OCI-LY7 (cell line): ENCODE measurements at regions not wholly inside any gene's neighbourhood (a gene's known extent, or its start where the extent isn't known, plus 50 kb on each side); places are given as distances from the start of the nearest gene placed in this dataset.

Source experiments
- BruUV-seq: library from RNA; stranded (reverse); fragments of 400-500 nt; replicated peaks from 2 replicates; lab custom pipeline; 2021; lab: Mats Ljungman, UMichigan
- CTCF ChIA-PET: fragments of 300-600 bp; sonication (Branson Sonifier 250); formaldehyde crosslinking; loops from one replicate; lab custom pipeline; 2022; ENCODE audit warnings: antibody characterized with exemption; ENCODE audit not compliant: unreplicated experiment; lab: Charles Lee
- POLR2A ChIA-PET: fragments of 300-600 bp; sonication (Branson Sonifier 250); formaldehyde crosslinking; loops from one replicate; lab custom pipeline; 2022; ENCODE audit warnings: antibody characterized with exemption; lab: Charles Lee
- DNase-seq: peaks from one replicate; pipeline ENCODE4 v3.0.0-alpha.2; 2015; ENCODE audit warnings: low spot score
- H2AFZ ChIP-seq: fragments of 200-600 bp; sonication (generic), shearing (Covaris generic); 2 replicates; pipeline ENCODE4 v1.6.1; 2014; ENCODE audit warnings: mild to moderate bottlenecking, antibody characterized with exemption, low read length, moderate library complexity
- H3K27ac ChIP-seq: fragments of 200-600 bp; sonication (generic); 2 replicates; pipeline ENCODE4 v1.5.1; 2014; ENCODE audit warnings: mixed run types, low read depth, mild to moderate bottlenecking, moderate library complexity, low read length, inconsistent platforms; ENCODE audit not compliant: poor library complexity, severe bottlenecking
- H3K36me3 ChIP-seq: fragments of 200-600 bp; sonication (generic); 2 replicates; pipeline ENCODE4 v1.6.1; 2014; ENCODE audit warnings: mild to moderate bottlenecking, antibody characterized with exemption, low read length, moderate library complexity, mixed read lengths; ENCODE audit not compliant: insufficient read depth
- H3K4me1 ChIP-seq: fragments of 200-600 bp; sonication (generic); 2 replicates; pipeline ENCODE4 v1.5.1; 2014; ENCODE audit warnings: mild to moderate bottlenecking, low read length; ENCODE audit not compliant: insufficient read depth, poor library complexity, severe bottlenecking
- H3K4me2 ChIP-seq: fragments of 200-600 bp; sonication (generic); 2 replicates; pipeline ENCODE4 v1.6.1; 2014; ENCODE audit warnings: mild to moderate bottlenecking, low read length
- H3K4me3 ChIP-seq: fragments of 200-600 bp; sonication (generic); 2 replicates; pipeline ENCODE4 v1.5.1; 2014; ENCODE audit warnings: mild to moderate bottlenecking, low read depth, low read length; ENCODE audit not compliant: poor library complexity, severe bottlenecking
- H3K79me2 ChIP-seq: fragments of 200-600 bp; sonication (generic); 2 replicates; pipeline ENCODE4 v1.6.1; 2016; ENCODE audit warnings: low read depth, mild to moderate bottlenecking, low read length, moderate library complexity, mixed read lengths; ENCODE audit not compliant: insufficient read depth
- H3K9me2 ChIP-seq: fragments of 200-600 bp; sonication (generic); 2 replicates; pipeline ENCODE4 v1.6.1; 2016; ENCODE audit warnings: mild to moderate bottlenecking, low read length, mixed read lengths; ENCODE audit not compliant: insufficient read depth
- H3K9me3 ChIP-seq: fragments of 200-600 bp; sonication (generic); 2 replicates; pipeline ENCODE4 v1.6.1; 2014; ENCODE audit warnings: mild to moderate bottlenecking, mixed run types, low read length, mixed read lengths
- H4K20me1 ChIP-seq: fragments of 200-600 bp; sonication (generic); 2 replicates; pipeline ENCODE4 v1.6.1; 2014; ENCODE audit warnings: mild to moderate bottlenecking, antibody characterized with exemption, low read length, moderate library complexity, mixed read lengths; ENCODE audit not compliant: insufficient read depth
- CTCF ChIP-seq: fragments of 200-600 bp; sonication (generic); conservative IDR thresholded peaks from 2 replicates; pipeline ENCODE4 v1.5.1; 2014; ENCODE audit warnings: mild to moderate bottlenecking, antibody characterized with exemption, low read length, moderate library complexity, mixed read lengths
- EZH2phosphoT487 ChIP-seq: fragments of 200-600 bp; sonication (generic); IDR thresholded peaks from 2 replicates; pipeline ENCODE4 v1.6.1; 2018; ENCODE audit warnings: low read depth, borderline replicate concordance, mild to moderate bottlenecking, mixed run types, antibody characterized with exemption, low read length, moderate library complexity, mixed read lengths
- intact Hi-C: fragments of 100-400 bp; cut with micrococcal nuclease; formaldehyde crosslinking; loops from one replicate; pipeline ENCODE4 v1.10.0; 2022; ENCODE audit not compliant: unreplicated experiment

- CTCF ChIA-PET = no interaction called here
Observed at GRCh38 chr11:119804698-119805097, 75.7 kb upstream of the NECTIN1 start.

GRCh38 chr11:119803726-119804294 lies 74.8 kb upstream of the NECTIN1 start:
- POLR2A ChIA-PET = no interaction called here
- intact Hi-C loops = no loop called here

More at GRCh38 chr11:119804698-119805097, 75.7 kb upstream of the NECTIN1 start:
- no peaks in the 10 kb centered on the region for H3K9me2 ChIP-seq
- TF ChIP-seq EZH2phosphoT487 = no peak
- TF ChIP-seq CTCF = no peak
- POLR2A ChIA-PET = interaction anchor here (0.5 kb wide), 1 partner anchor 230 kb away, joined by 4 read pairs; no protein-coding TSS in a partner anchor
- BruUV-seq = no TSS peak
- H3K9me3 ChIP-seq = no peaks in the 10 kb centered on the region
- H3K36me3 ChIP-seq = no peaks in the 10 kb centered on the region
- H3K4me3 ChIP-seq = no peak overlapping the region
- no peak overlapping the region for H2AFZ ChIP-seq
- DNase-seq = no peak
- no peak overlapping the region for H3K4me2 ChIP-seq
- intact Hi-C loops = no loop called here
- no peaks in the 10 kb centered on the region for H3K4me1 ChIP-seq
- H3K27ac ChIP-seq = no peak overlapping the region
- no peaks in the 10 kb centered on the region for H3K79me2 ChIP-seq
- no peaks in the 10 kb centered on the region for H4K20me1 ChIP-seq

More at GRCh38 chr11:119803726-119804294, 74.8 kb upstream of the NECTIN1 start:
- CTCF ChIA-PET = no interaction called here
- Histone ChIP-seq H3K9me3 (no peaks in the 10 kb centered on the region), H3K36me3 (no peaks in the 10 kb centered on the region), H3K4me1 (no peaks in the 10 kb centered on the region), H3K9me2 (no peaks in the 10 kb centered on the region), H3K4me2 (no peak overlapping the region), H3K27ac (no peak overlapping the region), H3K79me2 (no peaks in the 10 kb centered on the region), H2AFZ (no peak overlapping the region), H3K4me3 (no peak overlapping the region), H4K20me1 (no peaks in the 10 kb centered on the region)
- no peak for DNase-seq
- no TSS peak for BruUV-seq
- no peak for TF ChIP-seq EZH2phosphoT487
- TF ChIP-seq CTCF = no peak
